GM12878 (cell line): ENCODE measurements at regions not wholly inside any gene's neighbourhood (a gene's known extent, or its start where the extent isn't known, plus 50 kb on each side); places are given as distances from the start of the nearest gene placed in this dataset.

Experiments used
- ATAC-seq: fragments of 200-7000 bp; cut with Tn5 transposase; 3 replicates; pipeline ENCODE4 v1.9.1; 2020; ENCODE audit warnings: mild to moderate bottlenecking, moderate library complexity
- BruUV-seq: library from RNA; stranded (reverse); fragments of 400-500 nt; replicated peaks from 2 replicates; lab custom pipeline; 2021; lab: Mats Ljungman, UMichigan
- CTCF ChIA-PET: fragments of 300-600 bp; sonication (Branson Sonifier 250); formaldehyde crosslinking; extraction: SDS; loops from one replicate; lab custom pipeline; 2021; ENCODE audit warnings: inconsistent platforms; lab: Yijun Ruan, JAX
- POLR2A ChIA-PET: fragments of 350-600 bp; formaldehyde crosslinking; extraction: SDS; loops from one replicate; lab custom pipeline; 2021; ENCODE audit warnings: inconsistent platforms; lab: Charles Lee
- RAD21 ChIA-PET: fragments of 300-600 bp; sonication (Branson Sonifier 250); formaldehyde crosslinking; loops from one replicate; lab custom pipeline; 2023; ENCODE audit warnings: antibody characterized with exemption; ENCODE audit not compliant: unreplicated experiment; lab: Charles Lee
- SMC1A ChIA-PET: fragments of 300-600 bp; sonication (Branson Sonifier 250); formaldehyde crosslinking; loops from one replicate; lab custom pipeline; 2023; ENCODE audit not compliant: unreplicated experiment, uncharacterized antibody; lab: Charles Lee
- DNase-seq: peaks from one replicate; pipeline ENCODE4 v3.0.0-alpha.2; 2011; ENCODE audit warnings: low read depth, low spot score
- FAIRE-seq: peaks from 3 replicates; lab custom pipeline; 2011; peaks lifted over from hg19 to GRCh38; lab: Jason Lieb, UNC
- H2AFZ ChIP-seq: 2 replicates; pipeline ENCODE4 v1.6.0; 2011; ENCODE audit warnings: low read depth, low read length, control low read depth; ENCODE audit not compliant: control insufficient read depth
- H3K27ac ChIP-seq: 2 replicates; pipeline ENCODE4 v1.5.1; 2011; ENCODE audit warnings: control low read depth; ENCODE audit not compliant: control insufficient read depth, insufficient read depth
- H3K27me3 ChIP-seq, 2 experiments: replicated peaks in 1 of 2; 2 replicates each; pipeline versions ENCODE4 v1.6.0 to v1.6.1; 2011; ENCODE audit warnings: low read length in 1 of 2; ENCODE audit not compliant: control insufficient read depth in 2 of 2, insufficient read depth in 2 of 2
- H3K36me3 ChIP-seq, 2 experiments: 2 replicates each; pipeline ENCODE4 v1.5.1; 2011; ENCODE audit warnings: low read length in 1 of 2; ENCODE audit not compliant: control insufficient read depth in 2 of 2, insufficient read depth in 2 of 2
- H3K4me1 ChIP-seq: 2 replicates; pipeline ENCODE4 v1.6.1; 2011; ENCODE audit warnings: mild to moderate bottlenecking, low read length, moderate library complexity, mixed read lengths; ENCODE audit not compliant: control insufficient read depth, insufficient read depth
- H3K4me2 ChIP-seq: 2 replicates; pipeline ENCODE4 v1.6.0; 2011; ENCODE audit warnings: control low read depth; ENCODE audit not compliant: control insufficient read depth, insufficient read depth
- H3K4me3 ChIP-seq: fragments of 200-600 bp; sonication (generic); 2 replicates; pipeline ENCODE4 v1.5.1; 2016
- H3K79me2 ChIP-seq: 2 replicates; pipeline ENCODE4 v1.6.0; 2011; ENCODE audit warnings: low read length; ENCODE audit not compliant: control insufficient read depth, insufficient read depth
- H3K9ac ChIP-seq: 2 replicates; pipeline ENCODE4 v1.8.0; 2011; ENCODE audit warnings: low read length, control low read depth, mixed read lengths; ENCODE audit not compliant: control insufficient read depth, insufficient read depth
- H3K9me3 ChIP-seq: replicated peaks from 3 replicates; pipeline ENCODE4 v1.5.1; 2011; ENCODE audit warnings: mild to moderate bottlenecking, low read length; ENCODE audit not compliant: control insufficient read depth, insufficient read depth
- H4K20me1 ChIP-seq: 2 replicates; pipeline ENCODE4 v1.6.0; 2011; ENCODE audit not compliant: control insufficient read depth, insufficient read depth
- BCL3 ChIP-seq: IDR thresholded peaks from 2 replicates; pipeline ENCODE4 v1.6.1; 2011; ENCODE audit warnings: borderline replicate concordance, low read depth, mild to moderate bottlenecking, moderate library complexity, low read length; ENCODE audit not compliant: insufficient read depth, poor library complexity, severe bottlenecking
- CHD1 ChIP-seq: IDR thresholded peaks from 2 replicates; pipeline ENCODE4 v1.6.1; 2012; ENCODE audit warnings: low read depth, low read length, improper control_type of control experiment
- EGR1 ChIP-seq, 2 experiments: IDR thresholded peaks; 1 replicate in 1 of 2; 2 replicates in 1 of 2; pipeline ENCODE4 v1.6.1; 2011 to 2012; ENCODE audit warnings: low read depth in 2 of 2, low read length in 2 of 2, borderline replicate concordance in 1 of 2, mild to moderate bottlenecking in 1 of 2, moderate library complexity in 1 of 2
- EP300 ChIP-seq, 2 experiments: fragments of 150-350 bp in 1 of 2; IDR thresholded peaks; 2 replicates each; pipeline ENCODE4 v1.6.1; 2011 to 2012; ENCODE audit warnings: low read depth in 2 of 2, low read length in 2 of 2, borderline replicate concordance in 1 of 2, improper control_type of control experiment in 1 of 2, inconsistent platforms in 1 of 2; ENCODE audit not compliant: control insufficient read depth in 1 of 2
- ESRRA ChIP-seq: IDR thresholded peaks from 2 replicates; pipeline ENCODE4 v1.6.1; 2012; ENCODE audit warnings: mild to moderate bottlenecking, low read length, improper control_type of control experiment
- HDAC6 ChIP-seq: fragments of 200-600 bp; sonication (generic); IDR thresholded peaks from one replicate; pipeline ENCODE4 v1.8.0; 2017; ENCODE audit warnings: antibody characterized with exemption; ENCODE audit not compliant: unreplicated experiment
- IKZF1 ChIP-seq: fragments of 450-650 bp; conservative IDR thresholded peaks from 2 replicates; pipeline ENCODE4 v1.6.1; 2017; ENCODE audit warnings: antibody characterized with exemption, mild to moderate bottlenecking
- JUNB ChIP-seq: IDR thresholded peaks from 2 replicates; pipeline ENCODE4 v1.6.1; 2016; ENCODE audit warnings: antibody characterized with exemption, mild to moderate bottlenecking
- JUND ChIP-seq: IDR thresholded peaks from 2 replicates; pipeline ENCODE4 v1.6.1; 2012; ENCODE audit warnings: low read depth, mild to moderate bottlenecking, low read length, improper control_type of control experiment, moderate library complexity
- PBX3 ChIP-seq: IDR thresholded peaks from 2 replicates; pipeline ENCODE4 v1.6.1; 2011; ENCODE audit warnings: mild to moderate bottlenecking, low read depth, low read length, moderate library complexity; ENCODE audit not compliant: insufficient replicate concordance
- RAD21 ChIP-seq: IDR thresholded peaks from 2 replicates; pipeline ENCODE4 v1.6.1; 2011; ENCODE audit warnings: mild to moderate bottlenecking, low read depth, low read length, moderate library complexity; ENCODE audit not compliant: insufficient read depth
- RBBP5 ChIP-seq: fragments of 200-600 bp; sonication (generic); conservative IDR thresholded peaks from 2 replicates; pipeline ENCODE4 v1.6.1; 2016
- RUNX3 ChIP-seq: IDR thresholded peaks from 2 replicates; pipeline ENCODE4 v1.6.1; 2012; ENCODE audit warnings: low read length, inconsistent platforms
- TCF12 ChIP-seq: IDR thresholded peaks from 2 replicates; pipeline ENCODE4 v1.6.1; 2011; ENCODE audit warnings: low read depth, mild to moderate bottlenecking, low read length
- ZNF384 ChIP-seq: IDR thresholded peaks from 2 replicates; pipeline ENCODE4 v1.6.1; 2012; ENCODE audit warnings: low read depth, mild to moderate bottlenecking, low read length, improper control_type of control experiment, borderline replicate concordance
- WGBS: methylation state at CpG from one replicate; pipeline ENCODE4 v1.1.6; 2016; ENCODE audit warnings: low lambda C conversion rate; ENCODE audit not compliant: insufficient replicate concordance, insufficient coverage; ENCODE audit errors: missing lambda C conversion rate; 5-methylcytosine and 5-hydroxymethylcytosine counted together
- in situ Hi-C: fragments of 300-500 bp; cut with MboI; formaldehyde crosslinking; loops from 9 replicates; pipeline ENCODE4 v1.14.3; 2018; ENCODE audit warnings: mixed read lengths
- intact Hi-C: fragments of 100-400 bp; cut with micrococcal nuclease; formaldehyde crosslinking; loops from one replicate; pipeline ENCODE4 v1.14.2; 2022; ENCODE audit not compliant: unreplicated experiment
- TF ChIP-seq, protein P1 (sequence below): IDR thresholded peaks from 2 replicates; pipeline ENCODE4 v1.6.1; 2012; ENCODE audit warnings: low read depth, low read length, improper control_type of control experiment
- TF ChIP-seq, protein P2 (sequence below): fragments of 450-650 bp; IDR thresholded peaks from 2 replicates; pipeline ENCODE4 v1.6.1; 2017; ENCODE audit warnings: mild to moderate bottlenecking, moderate library complexity

- no peaks in the 10 kb centered on the region for H3K4me1 ChIP-seq
- intact Hi-C loops: no loop called here
- RAD21 ChIA-PET: no interaction called here
- no TSS peak for BruUV-seq
- no peak overlapping the region for H3K4me2 ChIP-seq
- TF ChIP-seq BCL3 (no peak), ESRRA (no peak), ZNF384 (no peak), RUNX3 (no peak), JUND (no peak), EGR1 (IDR thresholded peaks at IDR 0.05; ENCODE audit: borderline replicate concordance in 1 of 2, low read depth in 2 of 2, low read length in 2 of 2) (no peak), CHD1 (no peak), PBX3 (no peak), JUNB (no peak), HDAC6 (no peak), IKZF1 (no peak), RBBP5 (no peak), RAD21 (no peak), TCF12 (no peak), EP300 (IDR thresholded peaks at IDR 0.05; ENCODE audit: borderline replicate concordance in 1 of 2, control insufficient read depth in 1 of 2, low read depth in 2 of 2, low read length in 2 of 2) (no peak)
- TF ChIP-seq, protein P1, sequence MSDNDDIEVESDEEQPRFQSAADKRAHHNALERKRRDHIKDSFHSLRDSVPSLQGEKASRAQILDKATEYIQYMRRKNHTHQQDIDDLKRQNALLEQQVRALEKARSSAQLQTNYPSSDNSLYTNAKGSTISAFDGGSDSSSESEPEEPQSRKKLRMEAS: no peak
- TF ChIP-seq, protein P2, sequence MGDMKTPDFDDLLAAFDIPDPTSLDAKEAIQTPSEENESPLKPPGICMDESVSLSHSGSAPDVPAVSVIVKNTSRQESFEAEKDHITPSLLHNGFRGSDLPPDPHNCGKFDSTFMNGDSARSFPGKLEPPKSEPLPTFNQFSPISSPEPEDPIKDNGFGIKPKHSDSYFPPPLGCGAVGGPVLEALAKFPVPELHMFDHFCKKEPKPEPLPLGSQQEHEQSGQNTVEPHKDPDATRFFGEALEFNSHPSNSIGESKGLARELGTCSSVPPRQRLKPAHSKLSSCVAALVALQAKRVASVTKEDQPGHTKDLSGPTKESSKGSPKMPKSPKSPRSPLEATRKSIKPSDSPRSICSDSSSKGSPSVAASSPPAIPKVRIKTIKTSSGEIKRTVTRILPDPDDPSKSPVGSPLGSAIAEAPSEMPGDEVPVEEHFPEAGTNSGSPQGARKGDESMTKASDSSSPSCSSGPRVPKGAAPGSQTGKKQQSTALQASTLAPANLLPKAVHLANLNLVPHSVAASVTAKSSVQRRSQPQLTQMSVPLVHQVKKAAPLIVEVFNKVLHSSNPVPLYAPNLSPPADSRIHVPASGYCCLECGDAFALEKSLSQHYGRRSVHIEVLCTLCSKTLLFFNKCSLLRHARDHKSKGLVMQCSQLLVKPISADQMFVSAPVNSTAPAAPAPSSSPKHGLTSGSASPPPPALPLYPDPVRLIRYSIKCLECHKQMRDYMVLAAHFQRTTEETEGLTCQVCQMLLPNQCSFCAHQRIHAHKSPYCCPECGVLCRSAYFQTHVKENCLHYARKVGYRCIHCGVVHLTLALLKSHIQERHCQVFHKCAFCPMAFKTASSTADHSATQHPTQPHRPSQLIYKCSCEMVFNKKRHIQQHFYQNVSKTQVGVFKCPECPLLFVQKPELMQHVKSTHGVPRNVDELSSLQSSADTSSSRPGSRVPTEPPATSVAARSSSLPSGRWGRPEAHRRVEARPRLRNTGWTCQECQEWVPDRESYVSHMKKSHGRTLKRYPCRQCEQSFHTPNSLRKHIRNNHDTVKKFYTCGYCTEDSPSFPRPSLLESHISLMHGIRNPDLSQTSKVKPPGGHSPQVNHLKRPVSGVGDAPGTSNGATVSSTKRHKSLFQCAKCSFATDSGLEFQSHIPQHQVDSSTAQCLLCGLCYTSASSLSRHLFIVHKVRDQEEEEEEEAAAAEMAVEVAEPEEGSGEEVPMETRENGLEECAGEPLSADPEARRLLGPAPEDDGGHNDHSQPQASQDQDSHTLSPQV: no peak
- H3K27me3 ChIP-seq: no peaks in the 10 kb centered on the region
- DNase-seq (no peak), FAIRE-seq (no peak), ATAC-seq (no peak)
- POLR2A ChIA-PET: no interaction called here
- no peak overlapping the region for H2AFZ ChIP-seq
- no peaks in the 10 kb centered on the region for H3K36me3 ChIP-seq
- H3K4me3 ChIP-seq: no peak overlapping the region
- in situ Hi-C loops: no loop called here
- WGBS: 16% methylated on average over 4 of the region's 4 CpGs
- H4K20me1 ChIP-seq: no peaks in the 10 kb centered on the region
- H3K9me3 ChIP-seq: no peaks in the 10 kb centered on the region; the same call in 2 of the 3 replicates
- H3K79me2 ChIP-seq: no peaks in the 10 kb centered on the region
- SMC1A ChIA-PET: no interaction called here
- CTCF ChIA-PET: no interaction called here
- H3K9ac ChIP-seq: no peak overlapping the region
- no peak overlapping the region for H3K27ac ChIP-seq
Measured at GRCh38 chr16:16972831-16973230, 497.9 kb downstream of the XYLT1 start.
